IPS-15b (cell line): ENCODE measurements at regions not wholly inside any gene's neighbourhood (a gene's known extent, or its start where the extent isn't known, plus 50 kb on each side); places are given as distances from the start of the nearest gene placed in this dataset.

Experiments used
- H3K27me3 ChIP-seq: one replicate; pipeline ENCODE4 v1.6.1; 2013; ENCODE audit warnings: low read length; ENCODE audit not compliant: control insufficient read depth, insufficient read depth
- H3K36me3 ChIP-seq: one replicate; pipeline ENCODE4 v1.6.1; 2013; ENCODE audit warnings: low read length; ENCODE audit not compliant: control insufficient read depth, insufficient read depth
- H3K4me1 ChIP-seq: one replicate; pipeline ENCODE4 v1.6.1; 2013; ENCODE audit warnings: mild to moderate bottlenecking, low read length; ENCODE audit not compliant: control insufficient read depth, insufficient read depth
- H3K4me3 ChIP-seq: one replicate; pipeline ENCODE4 v1.5.1; 2013; ENCODE audit warnings: low read depth, low read length
- H3K9ac ChIP-seq: one replicate; pipeline ENCODE4 v1.6.1; 2013; ENCODE audit warnings: low read depth, mild to moderate bottlenecking, low read length
- H3K9me3 ChIP-seq: one replicate; pipeline ENCODE4 v1.6.1; 2013; ENCODE audit warnings: mild to moderate bottlenecking, low read length; ENCODE audit not compliant: control insufficient read depth, insufficient read depth

DNA sequence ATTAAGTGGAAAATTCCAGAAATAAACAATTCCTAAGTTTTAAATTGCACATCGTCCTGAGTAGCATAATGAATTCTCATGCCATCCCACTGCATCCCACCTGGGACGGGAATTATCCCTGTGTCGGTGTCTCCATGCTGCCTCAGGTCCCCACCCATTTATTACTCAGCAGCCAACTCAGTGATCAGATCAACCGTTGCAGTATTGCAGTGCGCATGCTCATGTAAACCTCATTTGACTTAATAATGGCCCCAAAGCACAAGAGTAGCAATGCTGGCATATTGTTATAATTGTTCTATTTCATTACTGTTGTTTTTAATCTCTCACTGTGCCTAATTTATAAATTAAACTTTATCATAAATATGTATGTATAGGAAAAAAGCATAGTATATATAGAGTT is 214.4 kb downstream of the METTL4 start:
- no peak overlapping the region for H3K9ac ChIP-seq
- no peak overlapping the region for H3K4me3 ChIP-seq
- H3K36me3 ChIP-seq, result no peaks in the 10 kb centered on the region
- H3K9me3 ChIP-seq, result no peaks in the 10 kb centered on the region
- no peaks in the 10 kb centered on the region for H3K27me3 ChIP-seq
- H3K4me1 ChIP-seq, result no peaks in the 10 kb centered on the region

DNA sequence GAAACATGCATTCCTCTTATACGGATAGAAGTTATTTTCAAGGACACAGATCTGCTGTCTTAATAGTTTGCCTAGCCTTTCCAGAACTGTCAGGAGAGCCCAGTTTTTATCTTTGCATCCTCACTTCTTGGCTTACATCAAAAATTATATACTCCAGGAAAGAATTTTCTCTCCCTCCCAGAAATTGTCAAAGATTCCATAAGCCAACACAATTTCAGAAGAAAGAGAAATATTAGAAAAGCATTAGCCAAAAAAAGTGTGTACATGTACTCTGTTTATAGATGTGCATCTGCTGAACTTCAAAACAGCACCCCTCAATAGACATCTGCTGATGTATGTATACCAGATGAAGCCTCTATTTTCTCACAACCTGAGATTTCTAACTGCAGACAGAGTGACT is 210.4 kb downstream of the METTL4 start:
- no peak overlapping the region for H3K4me3 ChIP-seq
- no peaks in the 10 kb centered on the region for H3K36me3 ChIP-seq
- no peaks in the 10 kb centered on the region for H3K4me1 ChIP-seq
- H3K9me3 ChIP-seq, result no peaks in the 10 kb centered on the region
- no peak overlapping the region for H3K9ac ChIP-seq
- H3K27me3 ChIP-seq, result no peaks in the 10 kb centered on the region

DNA sequence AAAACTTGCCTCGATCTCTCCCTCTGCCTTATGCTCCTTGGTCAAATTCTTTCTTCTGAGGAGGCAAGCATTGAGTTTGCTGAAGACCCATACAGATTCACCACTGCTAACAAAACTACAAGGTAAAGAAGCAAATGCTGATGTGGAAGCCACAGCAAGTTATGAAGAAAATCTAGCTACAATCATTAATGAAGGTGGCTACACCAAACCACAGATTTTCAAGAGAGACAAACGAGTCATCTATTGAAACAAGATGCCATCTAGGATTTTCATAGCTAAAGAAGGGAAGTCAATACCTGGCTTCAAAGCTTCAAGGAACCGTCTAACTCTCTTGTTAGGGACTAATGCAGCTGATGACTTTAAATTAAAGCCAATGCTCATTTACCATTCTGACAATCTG is 203.2 kb downstream of the METTL4 start:
- Histone ChIP-seq H3K9me3 (no peaks in the 10 kb centered on the region), H3K9ac (no peak overlapping the region), H3K36me3 (no peaks in the 10 kb centered on the region), H3K4me1 (no peaks in the 10 kb centered on the region), H3K4me3 (no peak overlapping the region), H3K27me3 (no peaks in the 10 kb centered on the region)

DNA sequence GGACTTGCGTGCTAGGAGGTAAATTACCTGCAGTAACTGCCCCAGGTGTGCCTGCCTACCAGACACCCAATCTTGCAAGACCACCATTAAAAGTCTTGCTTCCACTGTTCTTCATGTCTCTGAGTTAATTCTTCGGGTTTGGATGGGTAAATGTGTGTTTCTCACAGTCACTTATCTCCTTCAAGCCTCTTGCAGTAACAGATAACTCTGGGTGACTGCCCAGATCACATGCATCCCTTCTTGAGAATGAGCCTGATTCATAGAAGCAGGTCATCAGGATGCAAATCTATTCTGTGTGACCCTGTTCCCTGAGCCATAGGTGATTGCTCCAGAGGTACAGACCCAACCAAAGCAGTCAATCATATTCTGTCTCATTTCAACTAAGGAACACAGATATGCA is 194.6 kb downstream of the METTL4 start:
- no peak overlapping the region for H3K4me3 ChIP-seq
- H3K9ac ChIP-seq, result no peak overlapping the region
- no peaks in the 10 kb centered on the region for H3K36me3 ChIP-seq
- no peaks in the 10 kb centered on the region for H3K27me3 ChIP-seq
- no peaks in the 10 kb centered on the region for H3K9me3 ChIP-seq
- H3K4me1 ChIP-seq, result no peaks in the 10 kb centered on the region

DNA sequence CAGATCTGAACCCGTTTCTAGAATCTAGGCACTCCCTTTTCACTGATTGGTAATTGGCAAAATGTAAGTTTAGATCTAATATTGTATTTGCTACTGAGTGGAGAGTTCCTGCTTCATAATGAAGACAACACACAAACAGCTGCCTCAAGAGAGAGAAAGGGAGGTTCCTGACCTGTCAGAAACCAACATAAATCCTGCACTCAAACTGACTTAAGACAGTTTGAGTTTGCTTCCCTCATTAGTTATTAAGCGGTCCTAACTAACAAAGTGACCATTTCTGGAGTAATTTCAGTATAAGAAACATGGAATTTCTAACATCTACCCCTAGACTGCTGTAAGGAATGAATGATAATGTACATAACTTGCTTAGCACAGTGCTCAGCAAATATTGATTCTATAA is 191.2 kb downstream of the METTL4 start:
- Histone ChIP-seq H3K27me3 (no peaks in the 10 kb centered on the region), H3K9ac (no peak overlapping the region), H3K4me3 (no peak overlapping the region), H3K4me1 (no peaks in the 10 kb centered on the region), H3K9me3 (no peaks in the 10 kb centered on the region), H3K36me3 (no peaks in the 10 kb centered on the region)

DNA sequence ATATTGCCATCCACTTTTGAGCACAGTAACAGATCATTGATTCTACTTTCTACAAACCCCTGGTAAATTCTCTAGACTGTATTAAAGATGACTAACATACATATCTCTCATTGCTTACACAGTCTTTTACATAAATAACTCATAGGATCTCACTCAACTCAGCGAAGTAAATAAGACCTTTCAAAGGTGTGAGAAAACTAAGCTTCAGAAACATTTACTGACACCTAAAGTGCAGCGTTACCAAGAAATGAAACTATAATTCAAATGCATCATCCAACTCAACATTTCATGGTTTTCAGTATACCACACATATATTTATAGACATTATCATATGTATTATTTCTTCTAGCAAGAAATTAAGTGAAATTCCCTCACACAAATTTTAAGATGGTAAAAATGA is 189.8 kb downstream of the METTL4 start:
- Histone ChIP-seq H3K4me3 (no peak overlapping the region), H3K9me3 (no peaks in the 10 kb centered on the region), H3K9ac (no peak overlapping the region), H3K4me1 (peaks cover 2% of the 10 kb centered on the region), H3K36me3 (no peaks in the 10 kb centered on the region), H3K27me3 (no peaks in the 10 kb centered on the region)

DNA sequence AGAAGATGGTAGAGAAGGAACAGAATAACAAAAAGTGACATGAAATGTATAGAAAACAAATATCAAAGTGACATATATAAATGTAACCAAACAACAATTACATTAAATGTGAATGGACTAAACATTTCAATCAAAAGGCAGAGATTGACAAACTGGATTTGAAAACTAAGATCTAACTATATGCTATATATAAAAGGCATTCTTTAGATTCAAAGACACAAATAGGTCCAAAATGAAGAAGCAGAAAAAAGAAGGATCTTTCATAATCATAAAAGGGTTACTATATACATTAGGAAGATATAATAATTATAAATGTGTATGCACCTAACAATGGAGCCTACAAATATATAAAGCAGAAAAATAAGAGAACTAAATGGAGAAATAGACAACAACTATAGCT is 183.7 kb downstream of the METTL4 start:
- Histone ChIP-seq H3K9ac (no peak overlapping the region), H3K36me3 (no peaks in the 10 kb centered on the region), H3K4me3 (no peak overlapping the region), H3K4me1 (peaks cover 2% of the 10 kb centered on the region), H3K27me3 (no peaks in the 10 kb centered on the region), H3K9me3 (no peaks in the 10 kb centered on the region)

DNA sequence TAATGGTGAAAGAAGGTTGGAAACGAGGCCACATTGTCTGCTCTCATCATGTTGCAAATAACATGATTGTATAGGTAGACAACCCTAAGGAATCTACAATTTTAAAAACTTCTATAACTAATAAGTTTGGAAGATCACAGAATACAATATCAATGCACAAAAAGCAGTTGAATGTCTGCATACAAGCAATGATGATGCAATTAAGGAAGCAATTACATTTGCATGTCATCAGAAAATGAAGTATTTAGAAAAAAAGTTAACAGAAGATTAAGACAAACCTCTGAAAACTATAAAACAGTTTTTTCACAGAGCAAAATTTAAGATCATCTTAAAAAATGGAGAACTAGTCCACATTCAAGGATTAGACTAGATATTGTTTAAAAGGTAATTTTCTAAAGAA is 181.1 kb downstream of the METTL4 start:
- Histone ChIP-seq H3K27me3 (no peaks in the 10 kb centered on the region), H3K4me1 (peaks cover 2% of the 10 kb centered on the region), H3K9me3 (no peaks in the 10 kb centered on the region), H3K4me3 (no peak overlapping the region), H3K9ac (no peak overlapping the region), H3K36me3 (no peaks in the 10 kb centered on the region)

DNA sequence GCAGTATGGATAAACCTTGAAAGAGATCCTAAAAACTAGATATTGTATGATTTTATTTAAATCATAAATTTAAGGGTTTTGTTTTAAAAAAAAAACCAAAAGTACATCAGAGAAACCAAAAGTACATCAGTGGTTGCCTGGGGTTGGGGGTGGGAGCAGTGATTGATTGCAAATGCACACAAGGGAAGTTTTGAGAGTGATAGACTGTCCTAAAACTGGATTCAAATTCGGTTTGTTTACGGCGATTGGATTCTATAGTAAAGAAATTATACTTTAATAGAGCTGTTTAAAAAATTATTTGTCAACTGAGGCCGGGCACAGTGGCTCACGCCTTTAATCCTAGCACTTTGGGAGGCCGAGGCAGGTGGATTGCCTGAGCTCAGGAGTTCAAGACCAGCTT is 179.8 kb downstream of the METTL4 start:
- Histone ChIP-seq H3K27me3 (no peaks in the 10 kb centered on the region), H3K9me3 (no peaks in the 10 kb centered on the region), H3K36me3 (no peaks in the 10 kb centered on the region), H3K9ac (no peak overlapping the region), H3K4me3 (no peak overlapping the region), H3K4me1 (no peaks in the 10 kb centered on the region)

DNA sequence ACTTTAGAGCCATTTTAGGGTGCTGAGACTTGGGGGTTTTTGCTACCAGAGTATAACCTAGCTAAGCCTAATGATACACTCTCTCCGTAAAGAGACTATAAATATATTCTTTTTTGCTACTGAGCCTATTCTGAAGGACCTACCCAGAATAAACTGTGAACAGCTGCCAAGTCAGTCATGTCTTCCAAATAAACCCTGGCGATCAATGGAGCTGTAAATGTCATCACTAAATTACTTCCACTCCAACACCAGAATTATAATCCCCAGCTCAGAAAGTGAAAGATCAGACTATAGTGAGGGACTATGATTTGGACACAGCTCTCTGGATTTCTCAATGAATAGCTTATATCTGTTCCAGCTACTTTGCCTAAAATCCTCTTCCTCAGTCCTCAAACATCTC is 178.9 kb downstream of the METTL4 start:
- H3K4me1 ChIP-seq, result no peaks in the 10 kb centered on the region

DNA sequence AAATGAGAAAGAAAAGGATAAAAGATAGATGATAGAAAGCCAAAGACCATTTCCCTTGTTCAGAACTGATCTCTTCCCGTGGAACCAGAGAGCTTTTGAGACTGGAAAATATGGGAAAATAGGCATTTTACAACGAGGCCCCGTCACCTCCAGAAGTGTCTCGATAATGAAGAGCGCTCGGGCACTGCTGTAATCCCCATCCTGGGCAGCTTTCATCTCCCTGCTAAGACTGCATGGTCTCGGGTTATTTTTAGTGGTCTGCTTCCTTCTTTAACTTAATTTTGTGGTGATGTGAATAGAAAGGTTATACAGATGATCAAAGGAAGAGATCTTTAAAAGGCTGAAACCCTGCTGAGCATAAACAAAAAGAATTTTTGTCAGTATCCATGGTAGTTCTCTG is 176.6 kb downstream of the METTL4 start:
- H3K9ac ChIP-seq, result no peak overlapping the region
- H3K36me3 ChIP-seq, result no peaks in the 10 kb centered on the region
- H3K27me3 ChIP-seq, result no peaks in the 10 kb centered on the region
- no peak overlapping the region for H3K4me3 ChIP-seq
- no peaks in the 10 kb centered on the region for H3K9me3 ChIP-seq
- H3K4me1 ChIP-seq, result no peaks in the 10 kb centered on the region

More for the DNA sequence above, 178.9 kb downstream of the METTL4 start:
- H3K27me3 ChIP-seq, result no peaks in the 10 kb centered on the region
- no peaks in the 10 kb centered on the region for H3K36me3 ChIP-seq
- no peak overlapping the region for H3K4me3 ChIP-seq
- no peak overlapping the region for H3K9ac ChIP-seq
- no peaks in the 10 kb centered on the region for H3K9me3 ChIP-seq

DNA sequence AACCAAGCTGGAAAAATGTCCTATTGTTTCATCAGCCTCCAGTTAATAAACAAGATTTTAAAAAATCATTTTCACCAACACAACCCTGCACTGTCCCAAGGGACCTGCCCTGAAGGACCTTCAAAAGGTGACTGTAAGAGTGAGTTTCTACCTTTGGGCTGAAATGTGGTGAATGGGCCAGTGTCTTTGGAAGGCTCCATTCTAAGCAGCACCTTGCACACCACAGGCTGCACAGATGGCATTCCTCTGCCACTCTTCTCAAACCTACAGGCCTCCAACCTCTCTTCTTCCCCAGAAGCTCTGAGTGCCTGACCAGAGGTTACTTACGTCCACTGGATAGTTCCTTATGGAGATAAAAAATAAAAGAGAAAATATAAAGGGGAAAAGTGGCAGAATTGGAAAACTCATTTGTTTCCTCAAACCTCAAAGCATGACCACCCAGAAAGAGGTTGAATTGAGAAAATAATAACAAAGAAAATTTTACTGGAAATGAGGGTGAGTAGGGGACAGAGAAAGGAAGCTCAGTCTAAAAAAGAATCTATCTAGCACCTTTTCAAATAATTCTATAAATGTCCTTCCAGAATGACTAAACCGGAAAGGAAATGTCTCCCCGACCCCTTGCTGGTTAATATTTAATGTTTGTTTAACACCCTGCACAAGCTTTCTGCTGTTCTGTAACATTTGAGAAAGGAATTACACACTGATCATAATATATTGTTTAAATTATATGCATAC is 175.7 kb downstream of the METTL4 start:
- Histone ChIP-seq H3K36me3 (no peaks in the 10 kb centered on the region), H3K27me3 (no peaks in the 10 kb centered on the region), H3K4me3 (no peak overlapping the region), H3K4me1 (no peaks in the 10 kb centered on the region), H3K9me3 (no peaks in the 10 kb centered on the region), H3K9ac (no peak overlapping the region)
